HG02571 (cell line): ENCODE measurements at regions not wholly inside any gene's neighbourhood (a gene's known extent, or its start where the extent isn't known, plus 50 kb on each side); places are given as distances from the start of the nearest gene placed in this dataset.

Experiments
- ATAC-seq: cut with Tn5 transposase; IDR thresholded peaks from one replicate; pipeline ENCODE4 v1.9.1; 2021; ENCODE audit warnings: mild to moderate bottlenecking, moderate library complexity; ENCODE audit not compliant: unreplicated experiment

DNA sequence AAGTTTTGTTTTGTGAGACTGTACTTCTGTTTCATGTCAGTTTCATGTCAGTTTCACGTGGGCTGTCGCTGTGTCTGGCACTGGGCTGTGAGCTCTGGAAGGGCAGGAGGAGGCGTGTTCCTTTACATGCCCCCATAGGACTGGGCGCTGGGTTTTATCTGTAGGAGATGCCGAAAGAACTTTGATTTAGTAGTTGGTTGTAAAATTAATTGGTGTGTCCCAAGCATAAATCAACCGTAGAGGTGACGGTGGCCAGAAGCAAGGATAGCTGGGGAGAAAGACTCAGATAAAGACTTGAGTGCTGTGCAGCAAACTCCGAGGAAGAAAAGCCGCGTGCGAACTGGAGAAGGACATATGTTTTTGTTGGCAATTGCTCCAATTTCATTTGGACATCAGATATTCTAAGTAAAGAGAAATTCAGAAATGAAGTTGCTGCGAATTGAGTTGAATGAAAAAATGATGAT lies 182.5 kb downstream of the VRK1 start:
- ATAC-seq, result no peak

DNA sequence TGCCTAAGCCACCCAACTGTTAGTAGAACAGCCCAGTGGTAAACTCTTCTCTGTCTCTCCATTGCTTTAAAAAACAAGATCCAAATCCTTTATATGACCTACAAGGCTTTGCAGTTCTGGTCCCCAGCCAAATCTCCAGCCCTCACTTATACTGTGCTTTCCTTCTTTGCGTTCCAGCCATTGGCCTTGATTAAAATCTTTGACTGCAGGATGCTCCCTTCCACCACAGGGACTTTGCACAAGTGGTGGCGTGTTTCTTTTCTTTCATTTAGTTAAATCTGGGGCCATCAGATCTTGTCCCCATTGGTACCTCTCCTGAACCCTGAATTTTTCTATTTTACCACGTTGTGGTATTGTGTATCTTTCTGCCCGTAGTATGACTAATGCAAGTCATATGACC lies 183.7 kb downstream of the VRK1 start:
- no peak for ATAC-seq

- ATAC-seq, result no peak
These were observed 189.3 kb downstream of the VRK1 start for GRCh38 chr14:96986256-96987085.

DNA sequence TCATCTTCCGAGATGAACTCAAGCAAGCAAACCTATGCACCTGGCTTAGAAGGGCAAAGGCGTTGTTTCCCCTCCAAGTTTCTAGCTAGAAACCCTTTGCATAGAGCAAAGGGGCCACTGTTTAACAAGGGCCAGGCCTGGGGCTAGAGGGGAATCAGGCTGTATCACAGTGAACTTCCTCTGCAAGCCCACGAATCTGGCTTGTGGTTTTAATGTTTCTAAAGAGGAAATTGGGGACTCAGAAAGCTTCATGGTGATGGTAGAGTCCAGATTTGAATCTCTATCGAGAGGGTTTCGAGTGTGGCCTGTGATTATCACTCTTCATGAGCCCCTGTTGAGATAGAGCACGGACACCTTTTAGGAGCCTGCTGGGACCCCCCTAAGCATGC lies 189.9 kb downstream of the VRK1 start:
- ATAC-seq, result no peak

GRCh38 chr14:96987771-96988170 lies 190.6 kb downstream of the VRK1 start:
- ATAC-seq, result no peak

- ATAC-seq, result no peak
These were observed 192.1 kb downstream of the VRK1 start for GRCh38 chr14:96989306-96989705.

- no peak for ATAC-seq
These were observed 194.0 kb downstream of the VRK1 start for GRCh38 chr14:96991226-96991625.

DNA sequence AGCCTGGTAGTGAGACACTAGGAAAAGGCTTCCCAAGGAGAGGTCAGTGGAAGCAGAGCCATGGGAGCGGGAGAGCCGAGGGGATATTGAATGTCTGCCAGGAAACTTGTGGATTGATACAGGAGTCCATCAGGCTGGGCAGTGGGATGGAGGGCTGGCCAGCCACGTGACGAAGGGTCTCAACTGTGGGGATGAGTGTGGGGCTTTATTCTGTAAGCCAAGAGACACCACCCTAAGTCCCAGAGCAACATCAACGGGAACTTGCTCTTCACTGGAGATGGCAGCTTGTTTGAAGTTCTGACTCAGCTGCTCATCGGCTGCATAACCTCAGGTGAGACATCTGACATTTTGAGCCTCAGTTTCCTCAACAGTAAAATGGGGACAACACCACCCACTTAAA lies 197.8 kb downstream of the VRK1 start:
- ATAC-seq, result no peak

- ATAC-seq, result no peak
These were observed 200.1 kb downstream of the VRK1 start for GRCh38 chr14:96997269-96997668.

GRCh38 chr14:96997996-96998395 lies 200.8 kb downstream of the VRK1 start:
- no peak for ATAC-seq

GRCh38 chr14:96999654-97000155 lies 202.5 kb downstream of the VRK1 start:
- no peak for ATAC-seq

GRCh38 chr14:97002454-97002853 lies 205.3 kb downstream of the VRK1 start:
- ATAC-seq, result no peak

GRCh38 chr14:97005934-97006333 lies 208.8 kb downstream of the VRK1 start:
- ATAC-seq, result no peak

DNA sequence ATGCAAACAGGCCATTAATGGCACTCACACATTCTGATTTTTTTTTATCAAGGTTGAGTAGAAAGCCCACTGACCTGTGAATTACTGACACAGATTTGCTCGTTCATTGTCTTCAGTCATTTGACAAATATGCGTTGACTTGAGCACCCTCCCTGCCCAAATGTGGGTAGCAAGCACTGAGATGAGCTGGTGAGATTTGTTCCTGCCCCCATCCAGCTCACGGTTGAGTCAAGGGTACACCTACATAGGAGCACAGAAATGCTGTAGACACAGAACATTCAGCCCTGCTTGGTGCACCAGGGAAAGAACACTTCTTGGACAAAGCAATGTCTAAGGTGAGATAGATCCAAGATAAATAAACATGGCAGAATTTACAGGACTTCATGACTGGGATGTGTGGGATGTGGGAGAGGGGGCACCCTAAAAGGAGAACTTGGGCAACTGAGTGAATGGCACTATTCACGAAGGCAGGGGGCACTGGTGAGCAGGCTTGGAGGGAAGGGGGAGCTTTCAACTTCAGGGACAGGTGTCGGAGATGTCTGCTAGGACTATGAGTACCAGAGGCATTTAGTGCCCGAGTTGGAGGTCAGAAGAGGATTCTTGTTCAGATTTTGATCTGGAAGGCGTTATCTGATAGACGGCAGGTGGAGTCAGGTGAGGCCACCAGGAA lies 213.4 kb downstream of the VRK1 start:
- no peak for ATAC-seq

DNA sequence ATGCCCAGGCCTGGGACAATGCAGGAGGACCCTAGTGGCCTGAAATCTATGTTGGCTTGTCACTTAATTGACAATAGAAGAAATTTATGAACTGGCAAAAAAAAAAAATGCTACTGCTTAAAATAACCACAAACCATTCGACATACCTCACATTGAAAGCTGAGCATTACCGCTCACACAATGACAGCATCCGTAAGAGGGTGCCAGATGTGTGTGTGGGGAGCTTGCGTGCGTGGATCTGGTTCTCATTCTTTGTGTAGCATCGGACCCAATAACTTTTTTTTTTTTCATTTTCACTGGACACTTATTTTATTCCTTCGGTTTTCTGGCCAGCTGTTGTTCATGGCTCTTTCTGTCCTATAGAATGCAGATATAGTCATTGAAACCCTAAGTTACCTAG lies 216.7 kb downstream of the VRK1 start:
- ATAC-seq, result no peak

DNA sequence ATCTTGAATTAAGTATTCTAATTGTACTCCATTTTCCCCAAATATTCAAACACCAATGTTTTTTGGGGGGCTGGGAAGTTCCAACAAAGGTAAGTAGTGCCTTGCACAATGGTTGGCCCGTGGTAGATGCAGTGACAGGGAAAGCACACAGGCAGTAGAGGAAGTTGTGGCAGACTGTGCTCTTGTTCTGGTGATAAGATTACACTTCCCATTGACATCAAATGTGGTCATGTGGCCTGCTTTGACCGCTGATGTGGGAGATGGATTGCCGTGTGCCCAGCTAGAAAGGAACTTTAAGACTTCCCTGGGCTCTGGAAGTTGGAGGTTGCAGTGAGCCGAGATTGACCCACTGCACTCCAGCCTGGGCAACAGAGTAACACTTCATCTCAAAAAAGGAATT lies 223.8 kb downstream of the VRK1 start:
- no peak for ATAC-seq

- no peak for ATAC-seq
These were observed 224.5 kb downstream of the VRK1 start for GRCh38 chr14:97021571-97022168.

DNA sequence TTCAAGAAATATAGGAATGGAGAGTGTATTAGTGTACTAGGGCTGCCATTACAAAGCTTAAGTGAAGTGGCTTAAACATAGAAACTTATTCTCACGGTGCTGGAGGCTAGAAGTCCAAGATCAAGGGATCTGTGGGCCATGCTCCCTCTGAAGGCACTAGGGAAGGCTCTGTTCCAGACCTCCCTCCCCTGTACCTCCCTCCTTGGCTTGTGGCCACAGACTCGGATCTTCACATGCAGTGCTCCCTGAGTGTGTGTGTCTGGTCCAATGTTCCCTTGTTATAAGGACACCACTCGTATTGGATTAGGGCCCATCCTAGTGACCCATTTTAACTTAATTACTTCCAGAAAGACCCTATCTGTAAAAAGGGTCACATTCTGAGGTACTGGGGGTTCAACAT lies 225.6 kb downstream of the VRK1 start:
- ATAC-seq, result no peak

DNA sequence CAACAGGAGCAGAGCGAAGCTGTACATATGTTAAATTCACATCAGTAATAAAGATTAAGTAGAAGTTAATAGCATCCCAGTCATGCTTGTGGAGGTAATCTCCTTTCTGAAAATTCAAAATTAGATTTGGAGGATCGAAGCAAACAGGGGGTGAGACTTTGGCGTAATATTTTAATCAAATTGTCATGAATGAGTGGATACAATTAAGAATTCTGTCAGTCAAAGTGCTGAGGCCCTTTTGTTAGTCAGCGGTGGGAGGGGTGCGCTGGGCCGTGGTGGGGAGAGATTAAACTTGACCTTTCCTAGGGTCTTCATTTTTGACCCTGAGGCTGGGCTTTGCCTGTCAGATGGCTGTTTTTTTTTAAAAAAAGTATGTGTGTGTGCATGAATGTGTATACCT lies 226.7 kb downstream of the VRK1 start:
- no peak for ATAC-seq

- ATAC-seq, result no peak
These were observed 227.1 kb downstream of the VRK1 start for GRCh38 chr14:97024300-97024699.

GRCh38 chr14:97025722-97026121 lies 228.5 kb downstream of the VRK1 start:
- ATAC-seq, result no peak
